HEK293T (cell line): ENCODE measurements at regions not wholly inside any gene's neighbourhood (a gene's known extent, or its start where the extent isn't known, plus 50 kb on each side); places are given as distances from the start of the nearest gene placed in this dataset.

Experiments
- ARNT ChIP-seq: fragments of 450-650 bp; IDR thresholded peaks from 2 replicates; pipeline ENCODE4 v1.6.1; 2017; ENCODE audit warnings: mild to moderate bottlenecking
- BHLHE40 ChIP-seq: fragments of 450-650 bp; IDR thresholded peaks from 2 replicates; pipeline ENCODE4 v1.6.1; 2016; ENCODE audit warnings: mild to moderate bottlenecking, moderate library complexity, borderline replicate concordance
- ELF4 ChIP-seq: fragments of 450-650 bp; IDR thresholded peaks from 2 replicates; pipeline ENCODE4 v1.6.1; 2017; ENCODE audit warnings: antibody characterized with exemption
- FOXA1 ChIP-seq: fragments of 450-650 bp; IDR thresholded peaks from 2 replicates; pipeline ENCODE4 v1.6.1; 2016; ENCODE audit warnings: mild to moderate bottlenecking
- FOXM1 ChIP-seq: fragments of 450-650 bp; IDR thresholded peaks from 2 replicates; pipeline ENCODE4 v1.6.1; 2017; ENCODE audit warnings: mild to moderate bottlenecking, borderline replicate concordance
- HDGF ChIP-seq: fragments of 450-650 bp; IDR thresholded peaks from 2 replicates; pipeline ENCODE4 v1.6.1; 2017; ENCODE audit warnings: antibody characterized with exemption, borderline replicate concordance
- L3MBTL2 ChIP-seq: fragments of 450-650 bp; conservative IDR thresholded peaks from 2 replicates; pipeline ENCODE4 v1.6.1; 2016; ENCODE audit warnings: mild to moderate bottlenecking
- NFRKB ChIP-seq: fragments of 450-650 bp; IDR thresholded peaks from 2 replicates; pipeline ENCODE4 v1.6.1; 2016; ENCODE audit warnings: mild to moderate bottlenecking, moderate library complexity
- SP1 ChIP-seq: fragments of 450-650 bp; IDR thresholded peaks from 2 replicates; pipeline ENCODE4 v1.6.1; 2017
- TARDBP ChIP-seq: fragments of 450-650 bp; IDR thresholded peaks from 2 replicates; pipeline ENCODE4 v1.6.1; 2016
- ZNF384 ChIP-seq: fragments of 450-650 bp; IDR thresholded peaks from 2 replicates; pipeline ENCODE4 v1.6.1; 2016

- no peak for TF ChIP-seq FOXA1
- no peak for TF ChIP-seq SP1
- TF ChIP-seq ELF4 = no peak
- no peak for TF ChIP-seq BHLHE40
- TF ChIP-seq ZNF384 = no peak
- TF ChIP-seq TARDBP = no peak
- no peak for TF ChIP-seq NFRKB
- TF ChIP-seq L3MBTL2 = no peak
- TF ChIP-seq FOXM1 = no peak
- TF ChIP-seq ARNT = no peak
- no peak for TF ChIP-seq HDGF
Measured at GRCh38 chr6:88548891-88549505, 382.9 kb upstream of the CNR1 start.
